NCI-H345 (cell line): ENCODE measurements at regions not wholly inside any gene's neighbourhood (a gene's known extent, or its start where the extent isn't known, plus 50 kb on each side); places are given as distances from the start of the nearest gene placed in this dataset.
A peak's percentile ranks its signal among the peaks of the same experiment; 100 is the strongest.

Experiments used
- DNase-seq: peaks from one replicate; lab custom pipeline; 2025; lab: John Stamatoyannopoulos, UW

GRCh38 chrX:6472652-6473342, 62.1 kb downstream of the VCX3A start:
- no peak for DNase-seq

- no peak for DNase-seq
These were observed 66.2 kb downstream of the VCX3A start for GRCh38 chrX:6468706-6469105.

- DNase-seq = no peak
These were observed 69.2 kb downstream of the VCX3A start for GRCh38 chrX:6465756-6466155.

GRCh38 chrX:6464726-6465125, 70.2 kb downstream of the VCX3A start:
- DNase-seq = peak; percentile 25

- DNase-seq = no peak
These were observed 73.9 kb downstream of the VCX3A start for GRCh38 chrX:6460893-6461490.

GRCh38 chrX:6456196-6456595, 78.7 kb downstream of the VCX3A start:
- DNase-seq = no peak

- no peak for DNase-seq
These were observed 85.0 kb downstream of the VCX3A start for GRCh38 chrX:6449946-6450345.

- DNase-seq = no peak
These were observed 86.9 kb downstream of the VCX3A start for GRCh38 chrX:6448003-6448402.

- DNase-seq = no peak
These were observed 88.3 kb downstream of the VCX3A start for GRCh38 chrX:6446582-6446981.

GRCh38 chrX:6440648-6441047, 94.3 kb downstream of the VCX3A start:
- no peak for DNase-seq

- no peak for DNase-seq
These were observed 102.7 kb downstream of the VCX3A start for GRCh38 chrX:6432226-6432625.

GRCh38 chrX:6407542-6407941, 127.4 kb downstream of the VCX3A start:
- no peak for DNase-seq

GRCh38 chrX:6386837-6387236, 148.1 kb downstream of the VCX3A start:
- DNase-seq = no peak

- no peak for DNase-seq
These were observed 150.0 kb downstream of the VCX3A start for GRCh38 chrX:6384921-6385320.

GRCh38 chrX:6384371-6384770, 150.5 kb downstream of the VCX3A start:
- DNase-seq = no peak

- peak; percentile 83 for DNase-seq
These were observed 151.0 kb downstream of the VCX3A start for GRCh38 chrX:6383917-6384316.

GRCh38 chrX:6383488-6383887, 151.4 kb downstream of the VCX3A start:
- DNase-seq = no peak

- DNase-seq = no peak
These were observed 152.6 kb downstream of the VCX3A start for GRCh38 chrX:6382284-6382683.

GRCh38 chrX:6377103-6377764, 148.6 kb upstream of the NLGN4X start:
- no peak for DNase-seq

GRCh38 chrX:6374556-6374955, 145.9 kb upstream of the NLGN4X start:
- DNase-seq = no peak

- no peak for DNase-seq
These were observed 144.3 kb upstream of the NLGN4X start for GRCh38 chrX:6372981-6373380.

GRCh38 chrX:6371353-6371752, 142.7 kb upstream of the NLGN4X start:
- no peak for DNase-seq

GRCh38 chrX:6363188-6363587, 134.5 kb upstream of the NLGN4X start:
- DNase-seq = no peak

- DNase-seq = no peak
These were observed 96.8 kb upstream of the NLGN4X start for GRCh38 chrX:6325437-6325836.
